ENCODE measurements at regions not wholly inside any gene's neighbourhood (a gene's known extent, or its start where the extent isn't known, plus 50 kb on each side); places are given as distances from the start of the nearest gene placed in this dataset.

GRCh38 chr10:111784436-111784835 lies 399.1 kb downstream of the GPAM start:
- no peaks in the 10 kb centered on the region for H3K27me3 ChIP-seq (ENCODE audit: insufficient read depth, low read depth)
- no peaks in the 10 kb centered on the region for H3K36me3 ChIP-seq (ENCODE audit: insufficient read depth)
- no peaks in the 10 kb centered on the region for H4K20me1 ChIP-seq (ENCODE audit: insufficient read depth)
- TF ChIP-seq CTCF (conservative IDR thresholded peaks at IDR 0.05; ENCODE audit: low read depth, low read length) = no peak
- no peak overlapping the region for H3K4me3 ChIP-seq (IDR thresholded peaks at IDR 0.05; ENCODE audit: insufficient read depth, low read depth, low read length)
- no peaks in the 10 kb centered on the region for H3K4me1 ChIP-seq (ENCODE audit: low read depth, poor library complexity, severe bottlenecking)
- no peak overlapping the region for H3K9ac ChIP-seq
- no peak overlapping the region for H3K27ac ChIP-seq
- H3K4me2 ChIP-seq = no peak overlapping the region
- no peaks in the 10 kb centered on the region for H3K79me2 ChIP-seq (ENCODE audit: insufficient read depth, low read depth)
- H2AFZ ChIP-seq (ENCODE audit: low read depth) = no peak overlapping the region

- H3K79me2 ChIP-seq (ENCODE audit: insufficient read depth, low read depth) = no peaks in the 10 kb centered on the region
- no peak overlapping the region for H3K9ac ChIP-seq
- H3K27me3 ChIP-seq (ENCODE audit: insufficient read depth, low read depth) = no peaks in the 10 kb centered on the region
- no peaks in the 10 kb centered on the region for H3K4me1 ChIP-seq (ENCODE audit: low read depth, poor library complexity, severe bottlenecking)
- no peak overlapping the region for H3K4me2 ChIP-seq
- no peak for TF ChIP-seq CTCF (conservative IDR thresholded peaks at IDR 0.05; ENCODE audit: low read depth, low read length)
- H4K20me1 ChIP-seq (ENCODE audit: insufficient read depth) = no peaks in the 10 kb centered on the region
- no peak overlapping the region for H3K27ac ChIP-seq
- H2AFZ ChIP-seq (ENCODE audit: low read depth) = no peak overlapping the region
- no peaks in the 10 kb centered on the region for H3K36me3 ChIP-seq (ENCODE audit: insufficient read depth)
- no peak overlapping the region for H3K4me3 ChIP-seq (IDR thresholded peaks at IDR 0.05; ENCODE audit: insufficient read depth, low read depth, low read length)
These were observed 398.6 kb downstream of the GPAM start for GRCh38 chr10:111784946-111785465.

- Histone ChIP-seq H4K20me1 (ENCODE audit: insufficient read depth) (no peaks in the 10 kb centered on the region), H3K27ac (no peak overlapping the region), H3K27me3 (ENCODE audit: insufficient read depth, low read depth) (no peaks in the 10 kb centered on the region), H3K4me1 (ENCODE audit: low read depth, poor library complexity, severe bottlenecking) (no peaks in the 10 kb centered on the region), H3K4me2 (no peak overlapping the region), H3K36me3 (ENCODE audit: insufficient read depth) (no peaks in the 10 kb centered on the region), H3K4me3 (IDR thresholded peaks at IDR 0.05; ENCODE audit: insufficient read depth, low read depth, low read length) (no peak overlapping the region), H3K9ac (no peak overlapping the region), H3K79me2 (ENCODE audit: insufficient read depth, low read depth) (no peaks in the 10 kb centered on the region), H2AFZ (ENCODE audit: low read depth) (no peak overlapping the region)
- TF ChIP-seq CTCF (conservative IDR thresholded peaks at IDR 0.05; ENCODE audit: low read depth, low read length) = no peak
These were observed 397.6 kb downstream of the GPAM start for GRCh38 chr10:111785921-111786320.

GRCh38 chr10:111789821-111790220 lies 393.7 kb downstream of the GPAM start:
- no peaks in the 10 kb centered on the region for H3K36me3 ChIP-seq (ENCODE audit: insufficient read depth)
- no peak overlapping the region for H3K9ac ChIP-seq
- H3K27me3 ChIP-seq (ENCODE audit: insufficient read depth, low read depth) = no peaks in the 10 kb centered on the region
- no peak overlapping the region for H3K27ac ChIP-seq
- no peak for TF ChIP-seq CTCF (conservative IDR thresholded peaks at IDR 0.05; ENCODE audit: low read depth, low read length)
- H2AFZ ChIP-seq (ENCODE audit: low read depth) = no peak overlapping the region
- H4K20me1 ChIP-seq (ENCODE audit: insufficient read depth) = no peaks in the 10 kb centered on the region
- H3K79me2 ChIP-seq (ENCODE audit: insufficient read depth, low read depth) = no peaks in the 10 kb centered on the region
- no peak overlapping the region for H3K4me3 ChIP-seq (IDR thresholded peaks at IDR 0.05; ENCODE audit: insufficient read depth, low read depth, low read length)
- no peak overlapping the region for H3K4me2 ChIP-seq
- H3K4me1 ChIP-seq (ENCODE audit: low read depth, poor library complexity, severe bottlenecking) = no peaks in the 10 kb centered on the region

Measured in KMS-11 (cell line).